Effector memory CD8-positive, alpha-beta T cell (primary cell): ENCODE measurements at regions not wholly inside any gene's neighbourhood (a gene's known extent, or its start where the extent isn't known, plus 50 kb on each side); places are given as distances from the start of the nearest gene placed in this dataset.
"Not testable (repeated sequence)": the region's sequence is repeated elsewhere in the genome, so short reads cannot be mapped to it uniquely, and the experiment has no call there.

ENCODE experiments used
- ATAC-seq: fragments of 150-1000 bp; cut with Tn5 transposase; replicated peaks from 2 replicates; pipeline ENCODE4 v1.10.0; 2021; ENCODE audit warnings: mild to moderate bottlenecking, moderate library complexity
- DNase-seq, 3 experiments: peaks; one replicate each; pipeline ENCODE4 v3.0.0; 2021
- H3K27ac Mint-ChIP-seq, 2 donors: one replicate each; pipeline ENCODE4 v1.8.0; 2022; ENCODE audit warnings: mild to moderate bottlenecking in 2 of 2, mixed read lengths in 2 of 2, moderate library complexity in 2 of 2
- H3K27me3 Mint-ChIP-seq, 2 donors: one replicate each; pipeline ENCODE4 v1.8.0; 2022; ENCODE audit warnings: mixed read lengths in 2 of 2
- H3K36me3 Mint-ChIP-seq: one replicate; pipeline ENCODE4 v1.8.0; 2022; ENCODE audit warnings: mild to moderate bottlenecking, moderate library complexity, mixed read lengths; ENCODE audit not compliant: insufficient read depth
- H3K4me1 Mint-ChIP-seq, 2 donors: one replicate each; pipeline ENCODE4 v1.8.0; 2022; ENCODE audit warnings: low read depth in 2 of 2, mixed read lengths in 2 of 2
- H3K4me3 Mint-ChIP-seq, 2 donors: one replicate each; pipeline ENCODE4 v1.8.0; 2022; ENCODE audit warnings: mild to moderate bottlenecking in 2 of 2, mixed read lengths in 2 of 2, moderate library complexity in 2 of 2
- H3K9me3 Mint-ChIP-seq, 2 donors: one replicate each; pipeline ENCODE4 v1.8.0; 2022; ENCODE audit warnings: mixed read lengths in 2 of 2

- H3K4me1 Mint-ChIP-seq = peaks cover 3 to 4% of the 10 kb centered on the region in 2 donors
- no peaks in the 10 kb centered on the region for H3K36me3 Mint-ChIP-seq
- DNase-seq (no peak), ATAC-seq (no peak)
- no peak overlapping the region for H3K27ac Mint-ChIP-seq
- H3K27me3 Mint-ChIP-seq = no peaks in the 10 kb centered on the region
- H3K9me3 Mint-ChIP-seq = no peaks in the 10 kb centered on the region
- H3K4me3 Mint-ChIP-seq = no peak overlapping the region
These were observed 64.0 kb downstream of the GPRASP3 start for GRCh38 chrX:102784550-102784949.

DNA sequence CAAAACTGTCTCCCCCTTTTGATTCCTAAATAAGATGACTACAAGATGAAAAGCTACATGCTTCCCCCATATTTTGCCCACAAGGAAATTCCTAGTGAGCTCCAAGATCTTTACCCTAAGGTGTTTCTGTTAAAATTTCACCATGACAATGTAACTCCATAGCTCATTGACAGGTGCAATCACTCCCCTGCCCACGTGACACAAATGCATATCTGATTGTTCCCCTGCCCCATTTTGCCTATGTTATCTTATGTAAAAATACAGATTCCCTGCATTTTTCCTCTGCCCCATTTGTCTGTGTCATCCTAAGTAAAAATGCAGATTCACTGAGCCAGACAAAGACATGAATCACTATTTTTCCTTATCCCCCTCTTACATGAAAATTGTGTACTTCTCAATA, 66.7 kb downstream of the GPRASP3 start:
- H3K4me3 Mint-ChIP-seq = no peak overlapping the region
- H3K9me3 Mint-ChIP-seq = no peaks in the 10 kb centered on the region
- ATAC-seq = no peak

DNA sequence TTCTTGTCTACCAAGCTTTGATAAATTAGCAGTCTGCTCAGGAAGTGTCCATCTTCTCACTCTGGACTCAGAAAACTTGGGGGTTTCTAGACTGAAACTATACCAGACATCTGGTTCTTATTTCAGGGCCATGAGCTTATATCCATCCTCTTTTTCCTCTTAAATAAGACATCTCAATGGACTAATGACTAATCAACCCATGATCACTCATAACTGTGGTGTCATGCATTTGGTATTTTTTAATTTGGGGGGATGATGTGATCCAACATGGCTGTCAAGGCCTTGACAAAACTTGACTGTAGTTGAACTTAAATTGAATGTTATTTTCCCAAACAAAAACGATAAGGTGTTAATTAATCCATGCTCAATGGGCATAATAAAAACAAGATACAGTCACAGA, 87.8 kb downstream of the GPRASP3 start:
- H3K36me3 Mint-ChIP-seq = no peaks in the 10 kb centered on the region
- no peak overlapping the region for H3K27ac Mint-ChIP-seq
- ATAC-seq (no peak), DNase-seq (no peak)
- no peak overlapping the region for H3K4me3 Mint-ChIP-seq
- H3K9me3 Mint-ChIP-seq = no peaks in the 10 kb centered on the region
- no peaks in the 10 kb centered on the region for H3K4me1 Mint-ChIP-seq
- H3K27me3 Mint-ChIP-seq = no peaks in the 10 kb centered on the region

More for the DNA sequence above, 66.7 kb downstream of the GPRASP3 start:
- H3K36me3 Mint-ChIP-seq = no peaks in the 10 kb centered on the region
- no peak overlapping the region for H3K27ac Mint-ChIP-seq
- DNase-seq = no peak
- H3K4me1 Mint-ChIP-seq = no peaks in the 10 kb centered on the region
- H3K27me3 Mint-ChIP-seq = no peaks in the 10 kb centered on the region

GRCh38 chrX:102818269-102818668, 97.7 kb downstream of the GPRASP3 start:
- not testable (repeated sequence) for H3K9me3 Mint-ChIP-seq, H3K27me3 Mint-ChIP-seq, H3K36me3 Mint-ChIP-seq, H3K4me3 Mint-ChIP-seq, H3K27ac Mint-ChIP-seq, ATAC-seq, H3K4me1 Mint-ChIP-seq, DNase-seq

GRCh38 chrX:102832661-102833060, 104.4 kb upstream of the RAB40AL start:
- no peak for ATAC-seq
- Mint-ChIP-seq H3K36me3 (no peaks in the 10 kb centered on the region), H3K27me3 (no peaks in the 10 kb centered on the region), H3K27ac (no peak overlapping the region), H3K4me3 (no peak overlapping the region), H3K9me3 (no peaks in the 10 kb centered on the region), H3K4me1 (no peaks in the 10 kb centered on the region)
- DNase-seq = no peak

- H3K4me3 Mint-ChIP-seq = no peak overlapping the region
- ATAC-seq (no peak), DNase-seq (no peak)
- no peaks in the 10 kb centered on the region for H3K27me3 Mint-ChIP-seq
- H3K9me3 Mint-ChIP-seq = no peaks in the 10 kb centered on the region
- H3K36me3 Mint-ChIP-seq = no peaks in the 10 kb centered on the region
- no peaks in the 10 kb centered on the region for H3K4me1 Mint-ChIP-seq
- H3K27ac Mint-ChIP-seq = no peak overlapping the region
These were observed 103.9 kb upstream of the RAB40AL start for GRCh38 chrX:102833136-102833535.

DNA sequence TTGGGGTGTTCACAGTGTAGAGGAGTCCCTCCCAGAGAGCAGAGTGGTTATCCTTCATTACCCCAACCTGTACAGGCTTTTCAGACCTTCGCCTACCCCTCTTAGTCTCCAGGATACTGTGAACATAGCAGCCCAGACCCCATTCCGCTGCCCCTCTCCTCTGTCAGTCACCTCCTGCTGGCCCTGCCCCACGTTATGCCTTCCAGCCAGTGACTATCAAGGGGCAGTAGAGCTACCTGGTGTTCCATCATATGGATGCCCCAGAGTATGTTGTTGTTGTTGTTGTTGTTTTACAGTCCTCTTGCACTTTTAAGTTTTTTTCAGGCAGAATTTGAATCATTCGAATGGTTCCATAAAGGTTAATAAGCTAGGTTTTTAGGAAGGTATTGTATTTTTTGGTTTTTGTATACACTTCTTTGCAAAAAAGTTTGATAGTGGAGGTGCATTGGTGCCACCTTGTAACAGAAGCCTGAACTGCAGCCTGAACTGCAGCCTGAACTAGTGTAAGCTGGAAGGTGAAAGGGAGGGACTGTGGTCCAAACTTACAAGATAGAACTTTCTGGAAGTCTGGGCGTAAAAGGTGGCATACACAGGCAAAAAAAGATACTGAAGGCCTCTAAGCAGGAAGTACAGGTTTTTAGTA, 101.4 kb upstream of the RAB40AL start:
- no peaks in the 10 kb centered on the region for H3K9me3 Mint-ChIP-seq
- ATAC-seq = no peak
- no peaks in the 10 kb centered on the region for H3K36me3 Mint-ChIP-seq

DNA sequence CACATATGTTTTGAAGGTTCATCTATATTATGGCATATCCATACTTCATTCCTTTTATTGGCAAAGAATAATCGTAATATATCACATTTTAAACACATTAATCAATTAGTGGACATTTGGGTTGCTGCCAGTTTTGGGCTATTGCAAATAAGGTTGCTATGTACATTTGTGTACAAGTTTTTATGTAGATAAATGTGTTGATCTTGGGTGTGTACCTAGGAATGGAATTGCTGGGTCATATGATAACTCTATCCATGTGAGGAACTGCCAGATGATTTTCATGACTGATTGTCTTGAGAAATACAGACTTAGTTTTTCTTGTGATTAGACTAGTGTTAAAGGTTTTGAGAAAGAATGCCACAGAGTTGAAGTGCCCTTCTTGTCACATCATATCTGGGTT, 99.2 kb upstream of the RAB40AL start:
- no peak for DNase-seq
- H3K4me3 Mint-ChIP-seq = no peak overlapping the region
- no peak for ATAC-seq
- no peaks in the 10 kb centered on the region for H3K4me1 Mint-ChIP-seq
- H3K27me3 Mint-ChIP-seq = no peaks in the 10 kb centered on the region
- H3K36me3 Mint-ChIP-seq = no peaks in the 10 kb centered on the region
- H3K9me3 Mint-ChIP-seq = no peaks in the 10 kb centered on the region
- no peak overlapping the region for H3K27ac Mint-ChIP-seq

More for the DNA sequence above, 101.4 kb upstream of the RAB40AL start:
- no peak overlapping the region for H3K4me3 Mint-ChIP-seq
- no peaks in the 10 kb centered on the region for H3K4me1 Mint-ChIP-seq
- DNase-seq = no peak
- no peak overlapping the region for H3K27ac Mint-ChIP-seq
- H3K27me3 Mint-ChIP-seq = no peaks in the 10 kb centered on the region

- no peaks in the 10 kb centered on the region for H3K9me3 Mint-ChIP-seq
- no peaks in the 10 kb centered on the region for H3K36me3 Mint-ChIP-seq
- ATAC-seq (no peak), DNase-seq (no peak)
- H3K4me1 Mint-ChIP-seq = no peaks in the 10 kb centered on the region
- H3K27ac Mint-ChIP-seq = no peak overlapping the region
- H3K27me3 Mint-ChIP-seq = no peaks in the 10 kb centered on the region
- H3K4me3 Mint-ChIP-seq = no peak overlapping the region
These were observed 96.0 kb upstream of the RAB40AL start for GRCh38 chrX:102840871-102841705.

GRCh38 chrX:102841706-102842003, 95.4 kb upstream of the RAB40AL start:
- Mint-ChIP-seq H3K36me3 (peaks cover 2% of the 10 kb centered on the region), H3K27me3 (no peaks in the 10 kb centered on the region), H3K9me3 (no peaks in the 10 kb centered on the region), H3K4me1 (no peaks in the 10 kb centered on the region), H3K4me3 (no peak overlapping the region), H3K27ac (no peak overlapping the region)
- ATAC-seq (no peak), DNase-seq (no peak)

- Mint-ChIP-seq H3K27ac (no peak overlapping the region), H3K36me3 (peaks cover 2% of the 10 kb centered on the region), H3K9me3 (no peaks in the 10 kb centered on the region), H3K4me1 (no peaks in the 10 kb centered on the region), H3K4me3 (no peak overlapping the region), H3K27me3 (no peaks in the 10 kb centered on the region)
- DNase-seq = no peak
- no peak for ATAC-seq
These were observed 92.1 kb upstream of the RAB40AL start for GRCh38 chrX:102845020-102845419.

GRCh38 chrX:102846544-102847236, 90.4 kb upstream of the RAB40AL start:
- Mint-ChIP-seq H3K27ac (no peak overlapping the region), H3K4me1 (no peaks in the 10 kb centered on the region), H3K36me3 (peaks cover 2% of the 10 kb centered on the region), H3K9me3 (no peaks in the 10 kb centered on the region), H3K4me3 (no peak overlapping the region), H3K27me3 (no peaks in the 10 kb centered on the region)
- DNase-seq = no peak
- ATAC-seq = no peak

DNA sequence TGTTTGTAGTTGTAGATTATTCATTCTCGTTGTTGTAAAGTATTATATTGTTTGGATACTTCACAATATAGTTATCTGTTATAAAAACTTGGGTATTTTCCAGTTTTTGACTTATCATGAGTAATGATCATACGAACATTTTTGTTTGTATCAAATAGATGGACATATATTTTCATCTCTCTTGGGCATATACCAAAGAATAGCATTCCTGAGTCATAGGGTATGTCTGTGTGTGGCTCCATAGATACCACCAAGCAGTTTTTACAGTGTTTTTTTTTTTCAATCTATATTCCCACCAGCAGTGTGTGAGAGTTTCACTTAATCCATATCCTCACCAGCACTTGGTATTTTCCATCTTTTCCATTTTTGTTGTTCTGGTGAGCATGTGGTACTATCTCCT, 89.7 kb upstream of the RAB40AL start:
- no peak overlapping the region for H3K4me3 Mint-ChIP-seq
- H3K9me3 Mint-ChIP-seq = no peaks in the 10 kb centered on the region
- H3K36me3 Mint-ChIP-seq = peaks cover 2% of the 10 kb centered on the region
- ATAC-seq (no peak), DNase-seq (no peak)
- H3K4me1 Mint-ChIP-seq = no peaks in the 10 kb centered on the region
- H3K27ac Mint-ChIP-seq = no peak overlapping the region
- H3K27me3 Mint-ChIP-seq = no peaks in the 10 kb centered on the region

DNA sequence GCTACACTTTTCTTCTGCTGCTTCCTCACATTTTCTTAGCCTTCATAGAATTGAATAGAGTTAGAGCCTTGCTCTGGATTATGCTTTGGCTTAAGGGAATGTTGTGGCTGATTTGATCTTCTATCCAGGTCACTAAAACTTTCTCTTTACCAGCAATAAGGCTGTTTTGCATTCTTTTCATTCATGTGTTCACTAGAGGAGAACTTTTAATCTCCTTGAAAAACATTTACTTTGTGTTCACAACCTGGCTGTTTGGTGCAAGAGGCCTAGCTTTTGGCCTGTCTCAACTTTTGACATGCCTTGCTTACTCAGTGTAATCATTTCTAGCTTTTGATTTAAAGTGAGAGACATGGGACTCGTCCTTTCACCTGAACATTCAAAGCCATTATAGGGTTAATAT, 87.7 kb upstream of the RAB40AL start:
- Mint-ChIP-seq H3K9me3 (no peaks in the 10 kb centered on the region), H3K36me3 (peaks cover 2% of the 10 kb centered on the region), H3K27ac (no peak overlapping the region), H3K4me1 (no peaks in the 10 kb centered on the region), H3K27me3 (no peaks in the 10 kb centered on the region), H3K4me3 (no peak overlapping the region)
- DNase-seq (no peak), ATAC-seq (no peak)
